ENCODE measurements at regions not wholly inside any gene's neighbourhood (a gene's known extent, or its start where the extent isn't known, plus 50 kb on each side); places are given as distances from the start of the nearest gene placed in this dataset.

DNA sequence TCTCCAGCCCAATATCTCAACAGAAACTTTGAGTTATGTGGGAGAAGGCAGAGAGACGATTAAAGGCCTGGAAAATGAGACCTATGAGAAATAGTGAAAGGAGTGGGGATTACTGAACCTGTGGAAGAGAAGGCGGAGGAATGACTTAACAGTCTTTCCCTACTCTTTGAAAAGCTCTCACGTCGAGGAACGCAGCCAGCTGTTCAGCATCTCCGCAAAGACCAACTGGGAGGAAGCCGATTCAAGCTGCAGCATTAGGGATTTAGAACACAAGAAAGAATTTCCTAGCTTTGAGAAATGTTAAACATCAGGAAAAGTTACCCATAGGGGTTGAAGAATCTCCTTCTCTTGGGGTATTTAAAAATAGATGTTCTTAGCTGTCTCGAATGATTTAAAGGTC, 233.2 kb upstream of the PARD3B start:
- H3K4me3 ChIP-seq (replicated peaks in 1 of 3; ENCODE audit: insufficient read depth in 1 of 3, low read depth in 2 of 3, low read length in 3 of 3): no peak overlapping the region
- no peaks in the 10 kb centered on the region for H3K4me1 ChIP-seq (ENCODE audit: insufficient read depth, low read length)
- no TSS peak for BruUV-seq (replicated peaks)
- H3K27me3 ChIP-seq (ENCODE audit: control insufficient read depth in 1 of 2, insufficient read depth in 2 of 2, low read length in 2 of 2): no peaks in the 10 kb centered on the region; a peak in 1 of 5 replicates
- no peaks in the 10 kb centered on the region for H4K20me1 ChIP-seq (ENCODE audit: insufficient read depth, low read length)
- DNase-seq (ENCODE audit: low spot score): no peak
- intact Hi-C loops (cut with micrococcal nuclease; ENCODE audit: unreplicated experiment) (no loop called here), in situ Hi-C loops (cut with HindIII; ENCODE audit: extremely low pct_ligation_motif_present, low pct_unique_long_range_greater_than_20kb) (no loop called here)
- no peaks in the 10 kb centered on the region for H3K79me2 ChIP-seq (ENCODE audit: insufficient read depth, low read length)
- H3K9ac ChIP-seq (ENCODE audit: insufficient read depth, low read depth, low read length): no peak overlapping the region
- TF ChIP-seq, protein P1, sequence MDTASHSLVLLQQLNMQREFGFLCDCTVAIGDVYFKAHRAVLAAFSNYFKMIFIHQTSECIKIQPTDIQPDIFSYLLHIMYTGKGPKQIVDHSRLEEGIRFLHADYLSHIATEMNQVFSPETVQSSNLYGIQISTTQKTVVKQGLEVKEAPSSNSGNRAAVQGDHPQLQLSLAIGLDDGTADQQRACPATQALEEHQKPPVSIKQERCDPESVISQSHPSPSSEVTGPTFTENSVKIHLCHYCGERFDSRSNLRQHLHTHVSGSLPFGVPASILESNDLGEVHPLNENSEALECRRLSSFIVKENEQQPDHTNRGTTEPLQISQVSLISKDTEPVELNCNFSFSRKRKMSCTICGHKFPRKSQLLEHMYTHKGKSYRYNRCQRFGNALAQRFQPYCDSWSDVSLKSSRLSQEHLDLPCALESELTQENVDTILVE (CRISPR knock-in tag; IDR thresholded peaks at IDR 0.05): no peak
- TF ChIP-seq REPIN1 (CRISPR knock-in tag; IDR thresholded peaks at IDR 0.05; ENCODE audit: borderline replicate concordance, low read depth): no peak
- TF ChIP-seq RBM39 (IDR thresholded peaks at IDR 0.05; ENCODE audit: low read depth, low read length, poor library complexity, severe bottlenecking): no peak
- no peak for TF ChIP-seq ZNF224 (CRISPR knock-in tag; IDR thresholded peaks at IDR 0.05)
- TF ChIP-seq, protein P2, sequence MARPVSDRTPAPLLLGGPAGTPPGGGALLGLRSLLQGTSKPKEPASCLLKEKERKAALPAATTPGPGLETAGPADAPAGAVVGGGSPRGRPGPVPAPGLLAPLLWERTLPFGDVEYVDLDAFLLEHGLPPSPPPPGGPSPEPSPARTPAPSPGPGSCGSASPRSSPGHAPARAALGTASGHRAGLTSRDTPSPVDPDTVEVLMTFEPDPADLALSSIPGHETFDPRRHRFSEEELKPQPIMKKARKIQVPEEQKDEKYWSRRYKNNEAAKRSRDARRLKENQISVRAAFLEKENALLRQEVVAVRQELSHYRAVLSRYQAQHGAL (CRISPR knock-in tag; IDR thresholded peaks at IDR 0.05; ENCODE audit: not compliant biosample characterization): no peak
- TF ChIP-seq SMC3 (IDR thresholded peaks at IDR 0.05; ENCODE audit: low read length): no peak
- TF ChIP-seq HNRNPH1 (optimal IDR thresholded peaks at IDR 0.05; ENCODE audit: low read depth, low read length): no peak
- no peak overlapping the region for H3K27ac ChIP-seq (ENCODE audit: extremely low read length, insufficient read depth, low read length)
- no peaks in the 10 kb centered on the region for H3K9me3 ChIP-seq (ENCODE audit: low read length)
- no peak for ATAC-seq
- ChIA-PET POLR2A (no interaction called here), CTCF (ENCODE audit: low intra/inter-chr PET ratio, low total read pairs) (no interaction called here)
- no peaks in the 10 kb centered on the region for H3K36me3 ChIP-seq (replicated peaks in 1 of 2; ENCODE audit: control insufficient read depth in 1 of 2, insufficient read depth in 2 of 2, low read length in 2 of 2)
- WGBS (ENCODE audit: low lambda C conversion rate): 55% methylated on average over 8 of the region's 8 CpGs
- FAIRE-seq: no peak
- H2AFZ ChIP-seq (ENCODE audit: low read length): no peak overlapping the region
- H3K4me2 ChIP-seq (ENCODE audit: low read depth, low read length): no peak overlapping the region

DNA sequence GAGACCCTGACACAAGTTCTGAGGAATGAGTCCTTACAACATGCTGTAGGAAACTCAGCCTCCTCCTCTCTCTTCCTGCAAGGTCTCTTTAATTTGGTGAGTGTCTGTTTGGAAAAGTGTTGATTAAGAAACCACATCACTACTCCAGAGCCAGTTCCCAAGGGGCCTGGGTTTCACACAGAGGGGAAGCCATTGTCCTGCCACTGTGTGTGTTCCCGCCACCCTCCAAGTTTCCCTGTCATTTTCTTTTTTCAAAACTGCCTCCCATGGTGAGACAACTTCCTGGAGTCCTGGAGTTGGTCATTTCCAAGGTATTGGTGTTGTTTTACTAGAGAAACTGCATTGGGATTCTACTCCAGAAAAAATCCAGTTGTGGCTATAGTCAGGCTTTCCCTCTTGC, 232.0 kb upstream of the PARD3B start:
- Histone ChIP-seq H2AFZ (ENCODE audit: low read length) (no peak overlapping the region), H3K79me2 (ENCODE audit: insufficient read depth, low read length) (no peaks in the 10 kb centered on the region), H3K4me1 (ENCODE audit: insufficient read depth, low read length) (no peaks in the 10 kb centered on the region), H3K4me2 (ENCODE audit: low read depth, low read length) (no peak overlapping the region), H3K36me3 (replicated peaks in 1 of 2; ENCODE audit: control insufficient read depth in 1 of 2, insufficient read depth in 2 of 2, low read length in 2 of 2) (no peaks in the 10 kb centered on the region), H3K27me3 (ENCODE audit: control insufficient read depth in 1 of 2, insufficient read depth in 2 of 2, low read length in 2 of 2) (no peaks in the 10 kb centered on the region; a peak in 1 of 5 replicates), H3K9ac (ENCODE audit: insufficient read depth, low read depth, low read length) (no peak overlapping the region), H3K9me3 (ENCODE audit: low read length) (no peaks in the 10 kb centered on the region), H3K27ac (ENCODE audit: extremely low read length, insufficient read depth, low read length) (no peak overlapping the region), H3K4me3 (replicated peaks in 1 of 3; ENCODE audit: insufficient read depth in 1 of 3, low read depth in 2 of 3, low read length in 3 of 3) (no peak overlapping the region), H4K20me1 (ENCODE audit: insufficient read depth, low read length) (no peaks in the 10 kb centered on the region)
- intact Hi-C loops (cut with micrococcal nuclease; ENCODE audit: unreplicated experiment) (no loop called here), in situ Hi-C loops (cut with HindIII; ENCODE audit: extremely low pct_ligation_motif_present, low pct_unique_long_range_greater_than_20kb) (no loop called here)
- ATAC-seq (no peak), FAIRE-seq (no peak), DNase-seq (ENCODE audit: low spot score) (no peak)
- WGBS (ENCODE audit: low lambda C conversion rate): 35% methylated on average over 1 of the region's 1 CpG
- no TSS peak for BruUV-seq (replicated peaks)
- ChIA-PET POLR2A (no interaction called here), CTCF (ENCODE audit: low intra/inter-chr PET ratio, low total read pairs) (no interaction called here)
- TF ChIP-seq TCF7L2 (IDR thresholded peaks at IDR 0.05; ENCODE audit: low read depth, low read length): no peak
